ENCODE measurements at regions not wholly inside any gene's neighbourhood (a gene's known extent, or its start where the extent isn't known, plus 50 kb on each side); places are given as distances from the start of the nearest gene placed in this dataset.

DNA sequence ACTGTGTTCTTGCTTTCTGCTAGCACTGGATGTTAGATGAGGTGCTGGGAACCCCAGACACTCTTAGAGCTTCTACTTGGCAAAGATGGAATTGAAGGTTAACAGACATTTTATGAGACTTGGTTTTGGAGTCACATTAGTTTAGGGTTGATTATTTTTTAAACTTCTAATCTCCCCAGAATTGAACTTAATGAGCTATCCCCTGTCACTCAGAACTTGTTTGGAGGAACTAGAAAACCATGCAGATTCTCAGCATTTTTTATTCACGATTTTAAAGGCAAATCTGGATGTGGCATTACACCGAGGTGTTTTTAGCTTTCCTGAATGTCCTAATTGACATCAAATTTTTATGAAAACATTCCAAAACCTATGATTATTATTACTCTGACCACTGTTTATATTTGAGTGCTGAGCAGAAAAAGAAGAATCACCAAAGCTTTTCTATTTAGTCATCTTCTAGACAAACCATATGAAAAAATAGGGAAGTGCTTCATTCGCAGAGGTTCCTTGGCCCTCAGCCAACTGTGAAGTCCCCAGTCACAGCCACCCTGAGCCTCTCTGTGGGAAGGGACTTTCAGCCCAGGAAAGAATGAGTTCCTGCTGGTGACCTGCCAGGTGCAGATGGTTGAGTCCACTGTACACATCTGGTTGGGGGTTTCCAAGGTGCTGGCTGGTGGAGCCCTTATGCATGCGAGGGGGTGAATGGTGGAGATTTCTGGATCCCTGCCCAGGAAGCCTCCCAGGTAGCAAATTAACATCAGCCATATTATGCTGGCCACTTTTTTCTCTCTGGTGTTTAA is 196.0 kb upstream of the TOPAZ1 start:
- FAIRE-seq: no peak
- DNase-seq (ENCODE audit: insufficient read length, low spot score): no peak
- TF ChIP-seq, protein P1, sequence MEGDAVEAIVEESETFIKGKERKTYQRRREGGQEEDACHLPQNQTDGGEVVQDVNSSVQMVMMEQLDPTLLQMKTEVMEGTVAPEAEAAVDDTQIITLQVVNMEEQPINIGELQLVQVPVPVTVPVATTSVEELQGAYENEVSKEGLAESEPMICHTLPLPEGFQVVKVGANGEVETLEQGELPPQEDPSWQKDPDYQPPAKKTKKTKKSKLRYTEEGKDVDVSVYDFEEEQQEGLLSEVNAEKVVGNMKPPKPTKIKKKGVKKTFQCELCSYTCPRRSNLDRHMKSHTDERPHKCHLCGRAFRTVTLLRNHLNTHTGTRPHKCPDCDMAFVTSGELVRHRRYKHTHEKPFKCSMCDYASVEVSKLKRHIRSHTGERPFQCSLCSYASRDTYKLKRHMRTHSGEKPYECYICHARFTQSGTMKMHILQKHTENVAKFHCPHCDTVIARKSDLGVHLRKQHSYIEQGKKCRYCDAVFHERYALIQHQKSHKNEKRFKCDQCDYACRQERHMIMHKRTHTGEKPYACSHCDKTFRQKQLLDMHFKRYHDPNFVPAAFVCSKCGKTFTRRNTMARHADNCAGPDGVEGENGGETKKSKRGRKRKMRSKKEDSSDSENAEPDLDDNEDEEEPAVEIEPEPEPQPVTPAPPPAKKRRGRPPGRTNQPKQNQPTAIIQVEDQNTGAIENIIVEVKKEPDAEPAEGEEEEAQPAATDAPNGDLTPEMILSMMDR (IDR thresholded peaks at IDR 0.05; ENCODE audit: insufficient read depth, missing control alignments): no peak

DNA sequence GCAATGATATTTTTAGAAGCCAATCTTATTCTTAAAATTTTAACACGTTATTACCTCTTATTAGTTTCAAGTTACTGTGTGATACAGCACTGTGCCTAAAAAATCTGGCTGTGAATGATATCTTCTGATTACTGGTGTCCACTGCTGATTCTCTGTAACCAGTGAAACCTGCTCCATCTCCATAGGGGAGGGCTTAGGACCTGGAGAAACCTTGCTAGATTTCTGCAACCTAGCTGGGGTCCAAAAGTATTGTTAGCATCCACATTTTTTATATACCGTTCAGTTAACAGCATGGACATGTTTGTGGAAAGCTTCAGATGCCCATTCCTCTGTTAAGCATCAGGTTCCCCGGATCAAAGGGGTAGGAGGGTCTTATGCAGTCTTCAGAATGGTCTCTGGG is 193.9 kb upstream of the TOPAZ1 start:
- DNase-seq (ENCODE audit: insufficient read length, low spot score) (no peak), FAIRE-seq (no peak)
- TF ChIP-seq, protein P1 (IDR thresholded peaks at IDR 0.05; ENCODE audit: insufficient read depth, missing control alignments): no peak

DNA sequence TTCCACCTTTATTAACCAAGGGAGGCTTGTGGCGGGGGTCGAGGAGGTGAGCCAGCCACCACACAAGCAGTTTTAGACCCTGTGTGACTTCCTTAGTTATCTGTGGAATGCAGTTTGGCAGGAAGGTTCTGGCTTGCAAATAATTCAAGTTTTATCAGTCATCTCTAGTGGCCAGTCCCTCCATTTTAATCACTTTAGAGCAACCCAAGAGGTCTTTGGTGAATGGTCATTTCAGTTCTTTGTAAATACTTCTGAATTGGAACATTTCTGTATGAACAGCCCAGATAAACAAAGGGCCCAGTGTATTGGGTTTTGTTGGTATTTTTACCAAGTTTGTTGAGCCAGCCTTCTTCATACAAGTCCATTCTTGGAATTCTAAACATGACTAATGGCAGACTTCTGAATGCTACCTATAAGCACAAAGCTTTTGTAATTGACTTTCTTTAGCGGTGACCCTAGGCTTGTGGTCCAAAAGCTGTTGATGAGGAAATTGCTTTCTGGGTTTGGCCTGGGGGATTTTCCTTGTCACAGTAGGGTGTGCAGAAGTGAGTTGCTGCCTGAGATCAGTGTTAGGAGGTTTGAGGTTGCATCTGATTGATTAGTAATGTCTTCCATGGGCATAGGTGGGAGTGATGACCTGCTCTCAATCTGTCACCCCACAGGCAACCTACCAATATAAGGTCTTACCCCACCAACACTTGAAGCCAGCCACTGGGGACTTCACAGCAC is 193.3 kb upstream of the TOPAZ1 start:
- TF ChIP-seq, protein P1 (IDR thresholded peaks at IDR 0.05; ENCODE audit: insufficient read depth, missing control alignments): no peak
- FAIRE-seq: no peak
- no peak for DNase-seq (ENCODE audit: insufficient read length, low spot score)

- FAIRE-seq (no peak), DNase-seq (ENCODE audit: insufficient read length, low spot score) (no peak)
- TF ChIP-seq, protein P1 (IDR thresholded peaks at IDR 0.05; ENCODE audit: insufficient read depth, missing control alignments): no peak
Measured at GRCh38 chr3:44048949-44049348, 192.7 kb upstream of the TOPAZ1 start.

- no peak for FAIRE-seq
- no peak for DNase-seq (ENCODE audit: insufficient read length, low spot score)
- TF ChIP-seq, protein P1 (IDR thresholded peaks at IDR 0.05; ENCODE audit: insufficient read depth, missing control alignments): no peak
Measured at GRCh38 chr3:44050101-44050500, 191.6 kb upstream of the TOPAZ1 start.

DNA sequence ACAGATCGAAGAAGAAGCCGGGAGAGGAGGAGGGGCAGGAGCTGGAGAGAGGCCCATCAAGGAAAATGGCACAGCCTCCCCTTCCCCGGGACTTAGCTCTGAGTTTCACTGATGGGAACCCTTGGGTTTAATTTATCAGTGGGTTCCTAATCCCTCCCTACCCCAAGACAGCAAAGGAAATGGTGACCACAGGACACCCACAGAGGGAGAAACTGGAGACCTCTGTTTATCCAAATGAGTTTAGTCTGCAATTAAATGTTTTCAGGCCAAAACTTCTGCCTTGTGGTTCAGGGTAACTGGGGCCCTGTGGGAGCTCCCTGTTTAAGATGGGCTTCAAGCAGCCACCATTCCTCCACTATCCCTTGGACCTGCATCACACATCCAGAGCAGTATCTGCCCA is 190.8 kb upstream of the TOPAZ1 start:
- DNase-seq (ENCODE audit: insufficient read length, low spot score) (no peak), FAIRE-seq (no peak)
- TF ChIP-seq, protein P1 (IDR thresholded peaks at IDR 0.05; ENCODE audit: insufficient read depth, missing control alignments): no peak

- DNase-seq (ENCODE audit: insufficient read length, low spot score): no peak
- FAIRE-seq: no peak
- TF ChIP-seq, protein P1 (IDR thresholded peaks at IDR 0.05; ENCODE audit: insufficient read depth, missing control alignments): no peak
Measured at GRCh38 chr3:44055951-44056350, 185.7 kb upstream of the TOPAZ1 start.

Data from D721Med (cell line).